ENCODE measurements at regions not wholly inside any gene's neighbourhood (a gene's known extent, or its start where the extent isn't known, plus 50 kb on each side); places are given as distances from the start of the nearest gene placed in this dataset.

- DNase-seq (ENCODE audit: low read depth in 6 of 9, low spot score in 9 of 9): peak in 1 of 9 donors; percentile 24
Observed at GRCh38 chr12:123094349-123095077, 56.4 kb downstream of the PITPNM2 start.

GRCh38 chr12:123092866-123093265, 58.0 kb downstream of the PITPNM2 start:
- Histone ChIP-seq H3K36me3 (ENCODE audit: control insufficient read depth in 2 of 2, insufficient read depth in 2 of 2, low read length in 1 of 2) (peaks cover 44 to 78% of the 10 kb centered on the region in 2 donors), H3K27ac (ENCODE audit: low read depth in 1 of 2, low read length in 1 of 2) (peak overlapping the region in 1 of 2 donors; percentile 99)
- 96% methylated on average over 4 of the region's 4 CpGs for WGBS

More at GRCh38 chr12:123094349-123095077, 56.4 kb downstream of the PITPNM2 start:
- Histone ChIP-seq H3K27ac (ENCODE audit: low read depth in 1 of 2, low read length in 1 of 2) (peak overlapping the region; percentile 36 to 99), H3K36me3 (ENCODE audit: control insufficient read depth in 2 of 2, insufficient read depth in 2 of 2, low read length in 1 of 2) (peaks cover 57 to 91% of the 10 kb centered on the region in 2 donors), H3K9me3 (ENCODE audit: control insufficient read depth in 2 of 2, insufficient read depth in 1 of 2, low read length in 1 of 2) (no peaks in the 10 kb centered on the region), H3K4me1 (ENCODE audit: control insufficient read depth in 2 of 2, insufficient read depth in 2 of 2, low read length in 2 of 2) (peaks cover 70 to 100% of the 10 kb centered on the region in 2 donors), H3K27me3 (ENCODE audit: control insufficient read depth in 2 of 2, insufficient read depth in 1 of 2, low read length in 1 of 2) (no peaks in the 10 kb centered on the region), H3K4me3 (ENCODE audit: low read length in 2 of 2) (no peak overlapping the region)
- WGBS: 89% methylated on average over 18 of the region's 18 CpGs

GRCh38 chr12:123091230-123092150, 59.4 kb downstream of the PITPNM2 start:
- Histone ChIP-seq H3K9me3 (ENCODE audit: control insufficient read depth in 2 of 2, insufficient read depth in 1 of 2, low read length in 1 of 2) (no peaks in the 10 kb centered on the region), H3K4me1 (ENCODE audit: control insufficient read depth in 2 of 2, insufficient read depth in 2 of 2, low read length in 2 of 2) (peaks cover 81 to 100% of the 10 kb centered on the region in 2 donors), H3K27me3 (ENCODE audit: control insufficient read depth in 2 of 2, insufficient read depth in 1 of 2, low read length in 1 of 2) (no peaks in the 10 kb centered on the region), H3K27ac (ENCODE audit: low read depth in 1 of 2, low read length in 1 of 2) (peak overlapping the region in 1 of 2 donors; percentile 99), H3K36me3 (ENCODE audit: control insufficient read depth in 2 of 2, insufficient read depth in 2 of 2, low read length in 1 of 2) (peaks cover 35 to 68% of the 10 kb centered on the region in 2 donors), H3K4me3 (ENCODE audit: low read length in 2 of 2) (no peak overlapping the region)
- peak in 1 of 9 donors; percentile 66 for DNase-seq (ENCODE audit: low read depth in 6 of 9, low spot score in 9 of 9)
- 96% methylated on average over 8 of the region's 8 CpGs for WGBS

More at GRCh38 chr12:123092866-123093265, 58.0 kb downstream of the PITPNM2 start:
- Histone ChIP-seq H3K27me3 (ENCODE audit: control insufficient read depth in 2 of 2, insufficient read depth in 1 of 2, low read length in 1 of 2) (no peaks in the 10 kb centered on the region), H3K9me3 (ENCODE audit: control insufficient read depth in 2 of 2, insufficient read depth in 1 of 2, low read length in 1 of 2) (no peaks in the 10 kb centered on the region), H3K4me3 (ENCODE audit: low read length in 2 of 2) (no peak overlapping the region), H3K4me1 (ENCODE audit: control insufficient read depth in 2 of 2, insufficient read depth in 2 of 2, low read length in 2 of 2) (peaks cover 75 to 100% of the 10 kb centered on the region in 2 donors)
- no peak for DNase-seq (ENCODE audit: low read depth in 6 of 9, low spot score in 9 of 9)

- Histone ChIP-seq H3K27me3 (ENCODE audit: control insufficient read depth in 2 of 2, insufficient read depth in 1 of 2, low read length in 1 of 2) (no peaks in the 10 kb centered on the region), H3K36me3 (ENCODE audit: control insufficient read depth in 2 of 2, insufficient read depth in 2 of 2, low read length in 1 of 2) (peaks cover 27 to 54% of the 10 kb centered on the region in 2 donors), H3K9me3 (ENCODE audit: control insufficient read depth in 2 of 2, insufficient read depth in 1 of 2, low read length in 1 of 2) (no peaks in the 10 kb centered on the region), H3K4me1 (ENCODE audit: control insufficient read depth in 2 of 2, insufficient read depth in 2 of 2, low read length in 2 of 2) (peaks cover 82 to 100% of the 10 kb centered on the region in 2 donors), H3K27ac (ENCODE audit: low read depth in 1 of 2, low read length in 1 of 2) (peak overlapping the region; percentile 77 to 99), H3K4me3 (ENCODE audit: low read length in 2 of 2) (no peak overlapping the region)
- 93% methylated on average over 2 of the region's 2 CpGs for WGBS
- peak in 1 of 9 donors; percentile 31 for DNase-seq (ENCODE audit: low read depth in 6 of 9, low spot score in 9 of 9)
Observed at GRCh38 chr12:123089631-123090353, 61.1 kb downstream of the PITPNM2 start.

- WGBS: 80% methylated on average over 6 of the region's 6 CpGs
- Histone ChIP-seq H3K27ac (ENCODE audit: low read depth in 1 of 2, low read length in 1 of 2) (peak overlapping the region; percentile 77 to 99), H3K36me3 (ENCODE audit: control insufficient read depth in 2 of 2, insufficient read depth in 2 of 2, low read length in 1 of 2) (peaks cover 20 to 52% of the 10 kb centered on the region in 2 donors), H3K4me3 (ENCODE audit: low read length in 2 of 2) (no peak overlapping the region), H3K9me3 (ENCODE audit: control insufficient read depth in 2 of 2, insufficient read depth in 1 of 2, low read length in 1 of 2) (no peaks in the 10 kb centered on the region), H3K27me3 (ENCODE audit: control insufficient read depth in 2 of 2, insufficient read depth in 1 of 2, low read length in 1 of 2) (no peaks in the 10 kb centered on the region), H3K4me1 (ENCODE audit: control insufficient read depth in 2 of 2, insufficient read depth in 2 of 2, low read length in 2 of 2) (peaks cover 81 to 100% of the 10 kb centered on the region in 2 donors)
- no peak for DNase-seq (ENCODE audit: low read depth in 6 of 9, low spot score in 9 of 9)
Observed at GRCh38 chr12:123089140-123089539, 61.8 kb downstream of the PITPNM2 start.

- peaks cover 88 to 100% of the 10 kb centered on the region in 2 donors for H3K4me1 ChIP-seq (ENCODE audit: control insufficient read depth in 2 of 2, insufficient read depth in 2 of 2, low read length in 2 of 2)
- DNase-seq (ENCODE audit: low read depth in 6 of 9, low spot score in 9 of 9): peak in 1 of 9 donors; percentile 68
- peaks cover 0 to 5% of the 10 kb centered on the region in 2 donors for H3K9me3 ChIP-seq (ENCODE audit: control insufficient read depth in 2 of 2, insufficient read depth in 1 of 2, low read length in 1 of 2)
- peak overlapping the region; percentile 81 to 99 for H3K27ac ChIP-seq (ENCODE audit: low read depth in 1 of 2, low read length in 1 of 2)
- H3K36me3 ChIP-seq (ENCODE audit: control insufficient read depth in 2 of 2, insufficient read depth in 2 of 2, low read length in 1 of 2): peaks cover 20 to 46% of the 10 kb centered on the region in 2 donors
- no peaks in the 10 kb centered on the region for H3K27me3 ChIP-seq (ENCODE audit: control insufficient read depth in 2 of 2, insufficient read depth in 1 of 2, low read length in 1 of 2)
- H3K4me3 ChIP-seq (ENCODE audit: low read length in 2 of 2): peak overlapping the region in 1 of 2 donors; percentile 30
- WGBS: 77% methylated on average over 10 of the region's 10 CpGs
Observed at GRCh38 chr12:123085730-123086487, 65.0 kb downstream of the PITPNM2 start.

GRCh38 chr12:123085066-123085465, 65.8 kb downstream of the PITPNM2 start:
- H3K27ac ChIP-seq (ENCODE audit: low read depth in 1 of 2, low read length in 1 of 2): peak overlapping the region; percentile 75 to 99
- H3K4me3 ChIP-seq (ENCODE audit: low read length in 2 of 2): peak overlapping the region; percentile 9 to 30
- H3K27me3 ChIP-seq (ENCODE audit: control insufficient read depth in 2 of 2, insufficient read depth in 1 of 2, low read length in 1 of 2): no peaks in the 10 kb centered on the region
- peaks cover 0 to 5% of the 10 kb centered on the region in 2 donors for H3K9me3 ChIP-seq (ENCODE audit: control insufficient read depth in 2 of 2, insufficient read depth in 1 of 2, low read length in 1 of 2)
- peaks cover 15 to 45% of the 10 kb centered on the region in 2 donors for H3K36me3 ChIP-seq (ENCODE audit: control insufficient read depth in 2 of 2, insufficient read depth in 2 of 2, low read length in 1 of 2)
- peak in 2 of 9 donors; percentile 67 to 83 for DNase-seq (ENCODE audit: low read depth in 6 of 9, low spot score in 9 of 9)
- peaks cover 89 to 100% of the 10 kb centered on the region in 2 donors for H3K4me1 ChIP-seq (ENCODE audit: control insufficient read depth in 2 of 2, insufficient read depth in 2 of 2, low read length in 2 of 2)
- 41% methylated on average over 5 of the region's 5 CpGs for WGBS
